HG03135 (cell line): ENCODE measurements at regions not wholly inside any gene's neighbourhood (a gene's known extent, or its start where the extent isn't known, plus 50 kb on each side); places are given as distances from the start of the nearest gene placed in this dataset.
"Not testable (repeated sequence)": the region's sequence is repeated elsewhere in the genome, so short reads cannot be mapped to it uniquely, and the experiment has no call there.

Experiments
- ATAC-seq: cut with Tn5 transposase; IDR thresholded peaks from one replicate; pipeline ENCODE4 v1.9.1; 2021; ENCODE audit warnings: mild to moderate bottlenecking, moderate library complexity; ENCODE audit not compliant: unreplicated experiment

DNA sequence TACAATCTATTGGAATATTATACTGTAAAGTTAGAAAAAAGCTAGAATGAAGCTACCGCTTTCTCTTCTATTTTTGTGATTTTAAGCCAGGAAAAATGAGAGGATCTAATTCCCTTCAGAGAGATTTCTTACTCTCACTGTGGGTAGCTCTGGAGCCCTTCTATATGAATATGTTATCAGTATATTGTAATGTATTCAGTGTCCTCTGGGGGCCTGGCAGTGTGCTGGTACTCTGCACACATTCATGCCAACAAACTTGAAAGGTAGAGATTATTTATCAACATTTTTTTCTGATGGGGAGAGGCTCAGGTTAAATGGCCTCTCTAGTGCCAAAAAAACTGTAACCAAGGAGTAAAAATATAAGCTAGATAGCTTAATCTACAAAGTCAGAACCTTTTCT is 292.8 kb downstream of the TTC6 start:
- no peak for ATAC-seq

DNA sequence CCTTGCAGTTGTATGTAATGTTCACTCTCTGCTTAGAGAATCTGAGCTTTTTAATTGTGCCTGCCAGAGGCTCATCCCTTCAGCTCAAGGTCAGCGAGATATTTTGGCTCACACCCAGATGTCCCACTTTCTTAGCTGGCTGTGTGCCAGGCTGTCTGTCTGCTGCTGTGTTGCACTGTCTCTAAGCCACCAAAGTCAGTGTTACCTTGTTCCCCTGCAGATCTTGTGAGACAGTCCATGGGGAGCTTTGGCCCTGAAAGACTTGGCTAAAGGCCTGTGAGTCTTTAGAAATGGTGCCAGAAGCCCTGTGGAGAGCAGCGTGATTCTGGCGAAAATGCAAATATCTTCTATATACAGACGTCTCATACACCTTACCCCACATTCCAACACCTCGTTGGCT is 293.7 kb downstream of the TTC6 start:
- ATAC-seq = no peak

DNA sequence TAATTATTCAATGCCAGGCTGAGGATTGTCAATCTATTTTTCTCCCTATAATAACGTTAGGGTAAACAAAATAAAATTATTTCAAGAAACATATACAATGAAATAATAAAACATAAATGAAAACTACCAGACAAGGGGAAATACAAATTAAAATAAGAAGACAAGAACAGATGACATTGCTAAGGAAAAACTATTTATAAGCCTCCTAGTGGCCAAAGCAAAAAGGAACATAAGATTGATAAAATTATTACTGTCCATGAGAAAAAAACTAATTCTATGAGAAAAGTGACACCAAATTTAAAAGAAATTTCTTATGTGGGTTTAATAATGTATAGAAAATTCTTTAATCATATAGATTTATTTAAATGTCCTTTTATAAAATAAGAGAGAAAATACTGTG is 294.7 kb downstream of the TTC6 start:
- ATAC-seq = no peak

DNA sequence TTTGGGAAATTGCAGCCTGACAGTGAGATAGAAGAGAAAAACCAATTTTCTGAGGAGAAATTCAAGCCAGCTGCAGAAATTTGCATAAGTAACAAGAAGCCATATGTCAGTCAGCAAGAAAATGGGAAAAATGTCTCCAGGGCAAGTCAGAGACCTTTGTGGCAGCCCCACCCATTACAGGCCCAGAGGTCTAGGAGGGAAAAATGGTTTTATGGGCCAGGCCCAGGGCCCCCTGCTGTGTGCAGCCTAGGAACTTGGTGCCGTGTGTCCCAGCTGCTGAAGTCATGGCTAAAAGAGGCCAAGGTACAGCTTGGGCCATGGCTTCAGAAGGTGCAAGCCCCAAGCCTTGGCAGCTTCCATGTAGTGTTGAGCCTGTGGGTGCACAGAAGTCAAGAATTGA is 296.1 kb downstream of the TTC6 start:
- not testable (repeated sequence) for ATAC-seq

DNA sequence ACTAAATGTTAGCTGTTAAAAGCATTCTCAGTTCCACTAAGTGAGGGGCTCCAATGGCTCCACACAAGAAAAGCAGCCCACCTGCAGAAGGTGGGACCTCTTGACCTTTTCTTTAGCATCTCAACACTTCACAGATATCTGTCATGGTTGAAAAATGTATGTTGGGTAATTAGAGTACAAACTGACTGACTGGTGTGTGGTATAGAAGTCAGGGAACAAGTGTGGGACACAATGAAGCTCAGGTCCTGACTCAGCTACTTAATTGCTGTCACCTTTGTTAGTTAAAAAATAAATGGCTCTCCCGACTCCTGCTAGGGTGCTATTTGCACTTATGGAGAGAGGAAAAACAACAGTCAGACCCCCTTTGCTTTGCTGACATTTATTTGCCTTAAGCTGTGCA is 299.0 kb downstream of the TTC6 start:
- no peak for ATAC-seq

DNA sequence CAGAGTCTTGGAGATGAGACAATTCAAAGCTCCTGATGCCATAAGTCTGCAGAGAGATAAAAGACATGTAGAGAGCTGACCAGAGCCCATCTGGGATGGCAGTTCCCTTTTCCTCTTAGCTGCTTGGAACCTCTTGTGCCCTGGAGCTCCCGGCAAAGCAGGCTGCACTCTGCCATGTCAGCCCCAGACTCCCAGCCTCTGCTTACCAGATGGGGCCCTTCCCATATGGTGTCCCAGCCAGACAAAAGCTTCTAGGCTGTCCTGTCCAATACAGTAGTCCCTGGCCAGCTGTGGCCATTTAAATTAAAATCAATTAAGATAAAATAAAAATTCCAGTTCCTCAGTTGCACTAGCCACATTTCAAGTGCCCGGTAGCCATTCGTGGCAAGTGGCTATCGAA is 303.9 kb downstream of the TTC6 start:
- no peak for ATAC-seq

DNA sequence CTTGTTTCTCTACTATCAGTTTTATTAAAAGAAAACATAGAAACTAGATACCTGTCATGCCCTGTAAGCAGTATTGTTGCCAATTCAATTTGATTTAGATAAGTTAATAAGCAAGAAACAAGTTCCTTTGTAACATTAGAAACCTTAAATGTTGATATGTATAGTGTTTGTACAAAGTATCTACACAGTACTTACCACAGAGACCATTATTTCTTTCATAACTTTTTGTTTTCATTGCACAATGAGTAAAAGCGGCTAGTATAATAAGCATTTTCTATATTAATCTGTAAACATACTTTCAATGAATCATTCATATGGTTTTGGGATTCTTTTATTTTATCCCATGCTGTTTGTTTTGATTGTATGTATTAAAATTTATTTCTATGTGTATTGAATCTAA is 305.1 kb downstream of the TTC6 start:
- ATAC-seq = no peak

DNA sequence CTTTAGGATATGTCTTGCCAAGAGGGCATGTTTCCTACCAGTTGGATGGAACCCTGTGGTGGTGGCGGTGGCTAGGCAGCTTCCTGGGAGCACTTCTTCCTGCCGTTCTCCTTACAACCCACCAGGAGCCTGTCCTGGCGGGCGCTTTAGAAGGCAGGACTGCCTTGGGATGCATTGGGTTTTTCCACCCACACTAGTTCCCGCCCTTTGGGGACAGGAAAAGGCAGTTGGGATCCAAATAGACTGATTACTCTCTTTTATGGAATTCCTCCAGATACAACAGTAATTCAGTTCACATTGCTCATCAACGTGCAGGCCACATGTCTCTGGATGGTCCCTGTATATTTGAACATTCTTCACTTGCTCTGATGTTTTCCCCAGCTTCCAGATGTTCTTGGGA is 305.7 kb upstream of the SSTR1 start:
- no peak for ATAC-seq

DNA sequence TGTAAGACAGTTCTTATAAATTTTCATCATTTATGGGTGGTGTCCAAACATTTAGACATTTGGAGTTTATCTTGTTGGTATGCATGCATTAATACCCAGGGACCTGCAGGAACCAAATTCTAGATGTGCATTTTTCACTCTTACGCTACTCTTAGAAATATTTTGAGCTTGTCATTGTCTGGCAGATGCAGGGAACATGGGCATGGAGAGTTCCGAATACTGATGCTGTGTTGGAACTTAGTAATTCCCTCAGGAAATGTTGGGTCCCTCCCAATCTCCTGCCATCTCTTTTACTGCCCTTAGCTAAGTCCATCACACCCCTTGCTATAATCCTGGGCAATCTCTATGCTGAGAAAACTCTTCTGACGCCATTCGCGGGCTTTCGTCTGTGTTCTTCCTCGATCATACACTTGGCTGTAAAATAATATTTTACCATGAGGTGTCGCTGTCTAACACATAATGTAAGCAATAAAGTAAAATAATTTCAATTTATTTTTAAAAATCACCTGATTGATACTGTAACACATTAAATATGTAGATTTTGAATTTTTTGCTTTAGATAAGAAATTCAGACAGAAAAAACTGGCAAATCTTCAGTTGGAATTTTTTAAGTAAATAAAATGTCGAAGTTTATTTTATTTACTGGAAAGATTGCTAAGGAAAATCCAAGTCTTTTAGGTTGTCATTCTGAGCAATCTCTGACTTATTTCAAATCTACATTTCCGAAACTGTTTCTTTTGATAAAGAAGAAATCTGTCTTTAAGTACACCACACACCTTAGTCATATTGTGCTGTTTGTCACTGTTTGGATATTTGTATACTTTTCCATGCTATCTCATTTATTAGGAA is 304.1 kb upstream of the SSTR1 start:
- ATAC-seq = no peak

DNA sequence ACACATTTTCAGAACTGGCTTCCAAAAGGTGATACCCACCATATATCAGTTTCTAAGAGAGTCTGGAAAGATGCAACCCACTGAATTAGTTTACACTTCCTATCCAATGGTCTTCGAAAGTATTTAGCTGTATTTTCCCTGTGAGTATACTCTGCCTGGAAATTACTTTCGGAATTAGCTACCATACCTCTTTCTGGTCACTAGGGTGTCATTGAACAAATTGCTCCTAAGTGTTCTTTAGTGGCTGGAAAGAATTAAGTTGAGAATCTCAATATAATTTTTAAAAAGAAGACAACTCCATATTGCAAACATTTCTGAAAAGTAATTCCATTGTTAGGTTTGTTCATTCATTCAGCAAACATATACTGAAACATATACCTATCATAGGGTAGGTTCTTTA is 283.1 kb upstream of the SSTR1 start:
- ATAC-seq = no peak

DNA sequence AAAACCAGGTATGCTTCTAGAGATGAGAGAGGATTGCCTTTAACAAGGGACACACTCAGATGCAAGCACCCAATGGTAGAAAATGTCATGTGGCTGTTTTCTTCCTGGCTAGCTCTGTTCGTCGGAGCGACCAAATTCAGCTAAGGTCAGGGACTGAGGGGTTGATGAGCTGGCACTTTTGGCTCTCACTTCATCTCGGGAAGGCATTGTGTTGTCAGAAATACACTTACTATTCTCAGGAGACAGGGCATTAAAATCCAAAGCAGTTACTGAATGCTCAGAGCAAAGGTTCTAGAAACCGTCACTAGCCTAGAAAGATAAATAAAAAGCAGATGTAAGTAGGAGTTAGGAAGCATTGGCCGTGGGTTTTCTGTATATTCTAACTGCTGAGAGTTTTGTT is 275.7 kb upstream of the SSTR1 start:
- ATAC-seq = no peak

DNA sequence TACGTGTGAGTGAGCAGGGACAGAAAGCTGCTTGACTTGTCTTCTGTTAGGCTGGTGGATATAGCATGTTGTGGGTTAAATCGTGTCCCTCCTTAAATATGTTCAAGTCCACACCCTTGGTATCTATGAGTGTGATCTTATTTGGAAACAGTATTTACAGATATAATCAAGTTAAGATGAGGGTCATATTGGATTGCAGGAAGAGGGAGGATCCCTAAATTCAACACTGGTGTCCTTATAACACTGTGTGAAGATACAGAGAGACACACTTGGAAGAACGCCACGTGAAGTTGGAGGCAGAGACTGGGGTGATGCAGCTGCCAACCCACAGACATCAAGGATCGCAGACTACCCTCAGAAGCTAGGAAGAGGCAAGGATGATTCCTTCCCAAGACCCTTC is 275.2 kb upstream of the SSTR1 start:
- no peak for ATAC-seq

DNA sequence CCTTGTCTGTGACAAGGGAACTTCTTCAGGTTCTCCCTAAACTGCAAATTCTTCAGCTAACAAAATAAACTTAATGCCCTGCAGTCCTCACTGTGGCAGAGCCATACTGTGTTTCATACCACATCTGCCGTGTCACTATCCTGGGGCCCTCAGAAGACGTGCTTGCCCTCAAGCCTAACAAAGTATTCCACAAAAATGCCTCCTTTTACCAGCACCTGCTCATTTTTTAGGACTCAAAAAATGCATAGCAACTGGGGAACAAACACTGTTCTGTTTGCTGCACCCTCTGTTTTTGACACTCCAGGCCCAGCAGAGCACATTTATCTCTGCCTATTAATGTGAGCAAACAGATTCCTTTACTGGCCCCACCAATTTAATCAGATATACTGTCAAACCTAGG is 270.7 kb upstream of the SSTR1 start:
- ATAC-seq = no peak

DNA sequence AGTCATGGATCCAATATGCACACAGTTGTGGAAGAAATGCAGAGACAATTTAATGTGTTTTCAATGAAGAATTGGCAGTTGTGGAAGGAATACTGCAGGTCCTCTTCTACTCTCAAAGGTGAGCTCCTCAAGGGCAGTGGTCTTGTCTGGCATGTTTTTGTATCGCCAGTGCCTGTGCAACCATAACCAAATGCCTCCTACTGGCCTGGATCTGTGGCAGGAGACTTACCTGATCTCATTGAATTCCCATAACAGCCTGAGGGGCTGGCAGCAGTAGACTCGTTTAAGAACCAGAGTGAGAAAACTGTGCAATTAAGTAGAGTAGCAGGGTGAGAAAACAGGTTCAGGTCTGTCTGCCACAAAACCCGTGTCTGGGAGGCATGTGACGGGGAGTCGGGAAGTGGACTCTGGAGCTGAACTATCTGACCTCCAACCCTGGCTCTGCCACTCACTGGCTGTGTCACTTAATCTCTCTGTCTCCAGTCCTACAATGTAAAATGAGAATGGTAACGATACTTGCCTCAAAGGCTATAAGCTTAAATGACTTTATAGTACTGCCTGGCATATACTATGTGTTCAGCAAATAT is 268.2 kb upstream of the SSTR1 start:
- ATAC-seq = no peak

DNA sequence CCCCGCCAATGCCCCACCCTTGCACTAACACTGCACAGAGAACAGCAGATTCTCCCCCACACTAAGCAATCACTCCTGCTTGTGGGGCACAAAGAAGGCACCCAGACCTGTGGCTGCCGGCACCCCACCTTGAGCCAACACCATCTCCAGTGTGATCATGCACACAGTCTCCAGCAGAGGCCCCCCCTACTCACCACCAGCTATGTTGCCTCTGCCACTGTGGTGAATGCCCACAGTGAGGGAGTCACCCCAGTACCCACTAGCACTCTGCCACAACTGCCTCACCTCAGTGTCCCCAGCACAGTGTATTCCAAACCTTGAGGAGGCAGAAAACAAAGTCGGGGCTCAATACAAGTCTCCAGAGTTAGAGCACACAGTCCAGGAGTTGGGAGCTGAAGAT is 261.7 kb upstream of the SSTR1 start:
- ATAC-seq = no peak

DNA sequence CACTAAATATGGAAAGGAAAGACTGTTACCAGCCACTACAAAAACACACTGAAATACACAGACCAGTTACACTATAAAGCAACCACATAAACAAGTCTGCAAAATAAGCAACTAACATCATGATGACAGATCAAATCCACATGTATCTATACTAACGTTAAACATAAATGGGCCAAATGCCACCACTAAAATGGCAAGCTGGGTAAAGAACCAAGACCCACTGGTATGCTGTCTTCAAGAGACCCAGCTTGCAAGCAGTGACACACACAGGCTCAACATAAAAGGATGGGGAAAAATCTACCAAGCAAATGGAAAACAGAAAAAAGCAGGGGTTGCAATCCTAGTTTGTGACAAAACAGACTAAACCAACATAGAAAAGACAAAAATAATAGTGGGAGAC is 260.9 kb upstream of the SSTR1 start:
- ATAC-seq = no peak

DNA sequence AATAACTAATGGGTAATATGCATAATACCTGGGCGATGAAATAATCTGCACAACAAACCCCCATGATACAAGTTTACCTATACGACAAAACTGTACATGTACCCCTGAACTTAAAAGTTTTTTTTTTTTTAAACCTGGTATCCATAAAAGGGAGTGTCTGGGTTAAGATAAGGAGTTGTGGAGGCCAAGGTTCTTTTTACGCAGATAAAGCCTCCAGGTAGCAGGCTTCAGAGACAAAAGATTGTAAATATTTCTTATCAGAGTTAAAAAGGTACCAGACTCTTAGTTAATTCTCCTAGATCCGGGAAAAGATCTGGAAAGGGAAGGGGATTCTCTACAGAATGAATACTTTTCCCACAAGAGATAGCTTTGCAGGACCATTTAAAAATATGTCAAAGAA is 259.4 kb upstream of the SSTR1 start:
- ATAC-seq = no peak

DNA sequence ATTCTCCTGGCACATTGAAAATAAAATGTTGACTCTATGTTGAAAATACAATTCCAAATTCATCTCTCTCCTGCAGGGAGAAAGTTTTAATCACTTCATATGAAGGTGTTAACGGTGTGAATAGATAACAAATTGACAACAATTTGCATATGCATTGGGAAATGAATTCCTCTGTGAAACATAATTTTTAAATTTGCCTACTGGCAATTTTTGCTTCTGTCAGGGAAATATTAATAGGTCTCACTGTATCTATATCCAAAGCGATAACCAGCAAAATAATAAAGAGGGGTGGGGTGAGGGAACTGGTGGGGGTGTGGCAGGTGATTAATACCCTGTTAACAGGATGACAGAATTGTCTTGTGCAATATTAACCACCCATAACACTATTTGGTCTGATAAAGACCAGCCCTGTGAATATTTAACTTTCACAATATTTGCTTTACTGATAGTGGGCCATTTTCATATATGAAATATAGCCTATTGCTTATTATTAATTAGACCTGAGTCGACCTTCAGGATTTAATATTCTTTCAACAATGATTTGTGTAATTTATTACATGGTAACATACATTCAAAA is 239.0 kb upstream of the SSTR1 start:
- ATAC-seq = no peak

DNA sequence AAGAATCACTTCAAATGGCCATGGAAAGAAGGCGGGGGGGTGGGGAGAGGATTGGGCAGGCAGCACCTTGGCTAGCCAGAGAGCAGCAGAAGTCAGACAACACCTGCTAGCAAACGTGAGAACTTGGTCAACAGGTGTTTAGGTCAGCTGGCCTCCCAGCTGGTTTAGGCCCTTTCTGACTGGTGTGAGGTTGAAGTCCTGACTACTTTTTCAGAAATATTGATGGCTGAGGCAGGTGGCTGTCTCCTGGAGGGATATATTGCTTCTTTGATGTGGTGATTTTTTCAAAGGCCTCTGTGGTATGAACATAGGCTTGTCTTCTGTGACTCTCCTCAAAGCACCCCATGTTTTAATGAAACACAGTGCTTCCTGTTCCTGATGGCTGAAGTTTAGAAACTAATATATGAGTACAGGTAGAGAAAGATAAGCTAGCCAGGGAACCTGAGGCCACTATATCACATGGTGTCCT is 238.2 kb upstream of the SSTR1 start:
- ATAC-seq = no peak

DNA sequence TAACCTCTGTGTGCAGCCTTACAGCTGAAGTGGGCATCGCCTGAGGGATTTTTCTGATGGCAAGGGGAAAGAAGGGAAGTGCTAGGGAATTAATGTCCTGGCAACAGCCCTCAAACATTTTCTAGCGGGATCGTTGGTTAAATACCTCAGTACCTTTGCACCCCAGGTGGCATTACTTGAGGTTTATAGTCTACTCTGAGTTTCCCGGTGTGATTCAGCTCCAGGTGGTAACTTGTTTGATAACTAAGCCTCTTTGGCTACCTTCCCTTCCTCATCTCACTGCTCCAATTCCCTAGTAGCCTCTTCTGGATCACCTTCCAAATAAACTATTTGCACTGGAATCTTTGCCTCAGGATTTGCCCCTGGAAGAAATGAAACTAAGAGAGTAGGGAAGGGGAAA is 237.0 kb upstream of the SSTR1 start:
- no peak for ATAC-seq

DNA sequence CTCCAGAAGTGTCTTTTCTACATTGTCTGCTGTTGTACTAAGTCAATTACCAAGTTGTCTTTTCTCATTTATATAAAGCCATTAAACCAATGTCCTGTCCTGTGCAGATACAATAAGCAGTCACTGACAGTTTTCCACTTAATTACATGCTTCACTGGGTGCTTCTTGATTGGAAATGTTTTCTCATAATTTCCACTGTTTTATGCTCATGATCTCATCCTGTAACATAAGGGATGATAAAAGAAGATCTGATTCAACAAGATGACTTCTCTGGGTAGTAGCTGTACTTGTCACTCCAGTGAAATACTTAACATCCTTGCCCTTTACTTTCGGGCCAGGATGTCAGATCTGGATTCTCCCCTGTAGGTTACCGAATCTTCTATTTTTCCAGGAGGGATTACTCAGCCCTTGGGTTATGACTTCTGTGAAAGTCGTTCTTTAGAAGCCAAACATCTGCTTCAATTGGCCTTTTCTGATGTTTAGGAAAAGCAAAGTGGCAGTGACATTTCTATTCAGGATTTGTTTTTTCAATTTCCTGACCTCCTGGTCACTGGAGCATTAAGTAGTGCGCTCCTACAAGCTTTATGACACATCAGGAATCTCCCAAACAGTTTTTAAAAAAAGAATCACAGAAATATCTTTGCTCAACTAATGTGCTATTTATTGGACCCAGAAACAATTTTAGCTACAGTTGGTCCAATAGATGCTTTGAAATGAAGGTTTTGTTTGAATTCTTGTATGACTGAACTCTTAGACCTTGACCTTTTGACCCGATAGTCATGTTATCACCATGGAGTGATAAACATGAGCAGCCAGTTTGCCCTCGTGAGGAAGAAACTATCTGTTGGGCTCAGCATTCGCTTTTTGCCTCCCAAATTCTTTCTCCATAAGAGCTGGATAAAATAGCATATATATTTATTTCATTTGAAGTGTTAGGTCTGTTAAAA is 234.5 kb upstream of the SSTR1 start:
- ATAC-seq = no peak
